ENCODE measurements at regions not wholly inside any gene's neighbourhood (a gene's known extent, or its start where the extent isn't known, plus 50 kb on each side); places are given as distances from the start of the nearest gene placed in this dataset.
"Not testable (repeated sequence)": the region's sequence is repeated elsewhere in the genome, so short reads cannot be mapped to it uniquely, and the experiment has no call there.

- no peak for ATAC-seq
- TF ChIP-seq, protein P1, sequence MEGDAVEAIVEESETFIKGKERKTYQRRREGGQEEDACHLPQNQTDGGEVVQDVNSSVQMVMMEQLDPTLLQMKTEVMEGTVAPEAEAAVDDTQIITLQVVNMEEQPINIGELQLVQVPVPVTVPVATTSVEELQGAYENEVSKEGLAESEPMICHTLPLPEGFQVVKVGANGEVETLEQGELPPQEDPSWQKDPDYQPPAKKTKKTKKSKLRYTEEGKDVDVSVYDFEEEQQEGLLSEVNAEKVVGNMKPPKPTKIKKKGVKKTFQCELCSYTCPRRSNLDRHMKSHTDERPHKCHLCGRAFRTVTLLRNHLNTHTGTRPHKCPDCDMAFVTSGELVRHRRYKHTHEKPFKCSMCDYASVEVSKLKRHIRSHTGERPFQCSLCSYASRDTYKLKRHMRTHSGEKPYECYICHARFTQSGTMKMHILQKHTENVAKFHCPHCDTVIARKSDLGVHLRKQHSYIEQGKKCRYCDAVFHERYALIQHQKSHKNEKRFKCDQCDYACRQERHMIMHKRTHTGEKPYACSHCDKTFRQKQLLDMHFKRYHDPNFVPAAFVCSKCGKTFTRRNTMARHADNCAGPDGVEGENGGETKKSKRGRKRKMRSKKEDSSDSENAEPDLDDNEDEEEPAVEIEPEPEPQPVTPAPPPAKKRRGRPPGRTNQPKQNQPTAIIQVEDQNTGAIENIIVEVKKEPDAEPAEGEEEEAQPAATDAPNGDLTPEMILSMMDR (IDR thresholded peaks at IDR 0.05), result no peak
- no peaks in the 10 kb centered on the region for H3K36me3 ChIP-seq (ENCODE audit: low read depth)
- intact Hi-C loops (cut with DNase I, micrococcal nuclease), result no loop called here
- H3K4me3 ChIP-seq, result no peak overlapping the region
- H3K9me3 ChIP-seq, result no peaks in the 10 kb centered on the region
- no peaks in the 10 kb centered on the region for H3K4me1 ChIP-seq (ENCODE audit: low read depth)
- DNase-seq, result no peak
Measured at GRCh38 chr2:125006676-125007075, 981.6 kb downstream of the CNTNAP5 start.

DNA sequence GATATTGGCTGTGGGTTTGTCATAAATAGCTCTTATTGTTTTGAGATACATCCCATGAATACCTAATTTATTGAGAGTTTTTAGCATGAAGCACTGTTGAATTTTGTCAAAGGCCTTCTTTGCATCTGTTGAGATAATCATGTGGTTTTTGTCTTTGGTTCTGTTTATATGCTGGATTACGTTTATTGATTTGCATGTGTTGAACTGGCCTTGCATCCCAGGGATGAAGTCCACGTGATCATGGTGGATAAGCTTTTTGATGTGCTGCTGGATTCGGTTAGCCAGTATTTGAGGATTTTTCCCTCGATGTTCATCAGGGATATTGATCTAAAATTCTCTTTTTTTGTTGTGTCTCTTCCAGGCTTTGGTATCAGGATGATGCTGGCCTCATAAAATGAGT, 1003.6 kb downstream of the CNTNAP5 start:
- H3K9me3 ChIP-seq; H3K4me1 ChIP-seq (ENCODE audit: low read depth); ATAC-seq; H3K4me3 ChIP-seq; DNase-seq; H3K36me3 ChIP-seq (ENCODE audit: low read depth); intact Hi-C loops (cut with DNase I, micrococcal nuclease): not testable (repeated sequence)

DNA sequence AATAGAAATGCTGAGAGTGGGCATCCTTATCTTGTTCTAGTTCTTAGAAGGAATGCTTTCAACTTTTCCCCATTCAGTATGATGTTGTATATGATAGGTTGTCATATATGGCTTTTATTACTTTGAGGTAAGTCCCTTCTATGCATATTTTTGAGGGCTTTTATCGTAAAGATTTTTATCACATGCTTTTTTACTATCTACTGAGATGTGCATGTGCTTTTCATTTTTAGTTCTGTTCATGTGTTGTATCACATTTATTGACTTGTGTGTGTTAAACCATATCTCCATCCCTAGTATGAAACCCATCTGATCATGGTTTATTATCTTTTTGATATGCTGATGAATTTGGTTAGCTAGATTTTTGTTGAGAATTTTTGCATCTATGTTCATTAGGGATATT, 1008.8 kb downstream of the CNTNAP5 start:
- Histone ChIP-seq H3K4me3 (no peak overlapping the region), H3K4me1 (ENCODE audit: low read depth) (no peaks in the 10 kb centered on the region), H3K36me3 (ENCODE audit: low read depth) (no peaks in the 10 kb centered on the region), H3K9me3 (no peaks in the 10 kb centered on the region)
- ATAC-seq (no peak), DNase-seq (no peak)
- TF ChIP-seq, protein P1 (IDR thresholded peaks at IDR 0.05), result no peak
- intact Hi-C loops (cut with DNase I, micrococcal nuclease), result no loop called here

GRCh38 chr2:125037135-125037653, 1012.1 kb downstream of the CNTNAP5 start:
- intact Hi-C loops (cut with DNase I, micrococcal nuclease), result no loop called here
- H3K4me1 ChIP-seq (ENCODE audit: low read depth), result no peaks in the 10 kb centered on the region
- ATAC-seq (no peak), DNase-seq (peak in 1 of 3 donors; percentile 43)
- H3K9me3 ChIP-seq, result no peaks in the 10 kb centered on the region
- no peak overlapping the region for H3K4me3 ChIP-seq
- H3K36me3 ChIP-seq (ENCODE audit: low read depth), result no peaks in the 10 kb centered on the region
- TF ChIP-seq, protein P1 (IDR thresholded peaks at IDR 0.05), result no peak

DNA sequence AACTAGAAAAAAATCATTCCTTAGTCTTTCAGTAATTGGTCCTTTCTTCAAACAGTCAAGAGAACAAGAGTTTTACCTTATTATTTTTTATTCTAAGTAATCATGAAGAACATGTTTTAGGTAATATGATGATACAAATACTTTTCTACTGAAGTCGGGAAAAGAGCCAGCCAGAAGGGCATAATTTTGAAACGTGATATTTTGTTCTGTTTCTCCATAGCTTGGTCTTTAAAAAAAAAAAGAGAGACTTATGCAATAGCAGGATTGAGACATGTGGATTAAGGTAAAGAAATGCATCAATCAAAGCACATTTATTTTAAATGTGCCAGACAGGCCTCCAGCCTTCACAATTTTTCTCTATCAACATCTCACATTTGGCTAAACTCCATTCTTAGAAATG, 1016.8 kb downstream of the CNTNAP5 start:
- TF ChIP-seq, protein P1 (IDR thresholded peaks at IDR 0.05), result no peak
- no peaks in the 10 kb centered on the region for H3K4me1 ChIP-seq (ENCODE audit: low read depth)
- ATAC-seq, result no peak
- no peak for DNase-seq
- no peaks in the 10 kb centered on the region for H3K36me3 ChIP-seq (ENCODE audit: low read depth)
- no peaks in the 10 kb centered on the region for H3K9me3 ChIP-seq
- H3K4me3 ChIP-seq, result no peak overlapping the region
- intact Hi-C loops (cut with DNase I, micrococcal nuclease), result no loop called here

GRCh38 chr2:125042727-125043126, 1017.6 kb downstream of the CNTNAP5 start:
- intact Hi-C loops (cut with DNase I, micrococcal nuclease), result no loop called here

More at GRCh38 chr2:125042727-125043126, 1017.6 kb downstream of the CNTNAP5 start:
- Histone ChIP-seq H3K4me3 (no peak overlapping the region), H3K9me3 (no peaks in the 10 kb centered on the region), H3K4me1 (ENCODE audit: low read depth) (no peaks in the 10 kb centered on the region), H3K36me3 (ENCODE audit: low read depth) (no peaks in the 10 kb centered on the region)
- TF ChIP-seq, protein P1 (IDR thresholded peaks at IDR 0.05), result no peak
- DNase-seq, result no peak
- no peak for ATAC-seq

Data from mucosa of descending colon (tissue), 3 donors.